Calu3 (cell line): ENCODE measurements at regions not wholly inside any gene's neighbourhood (a gene's known extent, or its start where the extent isn't known, plus 50 kb on each side); places are given as distances from the start of the nearest gene placed in this dataset.

ENCODE experiments used
- BruUV-seq: library from RNA; stranded (reverse); fragments of 400-500 nt; replicated peaks from 2 replicates; lab custom pipeline; 2021; lab: Mats Ljungman, UMichigan
- CTCF ChIA-PET: fragments of 300-600 bp; sonication (Branson Sonifier 250); formaldehyde crosslinking; loops from one replicate; lab custom pipeline; 2022; ENCODE audit warnings: antibody characterized with exemption; lab: Charles Lee
- DNase-seq: peaks from one replicate; pipeline ENCODE4 v3.0.0; 2022
- H3K27ac Mint-ChIP-seq: one replicate; pipeline ENCODE4 v1.8.0; 2022; ENCODE audit warnings: mixed read lengths; ENCODE audit not compliant: unreplicated experiment
- H3K27me3 Mint-ChIP-seq: one replicate; pipeline ENCODE4 v1.8.0; 2022; ENCODE audit warnings: mixed read lengths; ENCODE audit not compliant: unreplicated experiment
- H3K36me3 Mint-ChIP-seq: one replicate; pipeline ENCODE4 v1.8.0; 2022; ENCODE audit warnings: mild to moderate bottlenecking, moderate library complexity, mixed read lengths; ENCODE audit not compliant: insufficient read depth, unreplicated experiment
- H3K4me1 Mint-ChIP-seq: one replicate; pipeline ENCODE4 v1.8.0; 2022; ENCODE audit warnings: mild to moderate bottlenecking, low read depth, mixed read lengths; ENCODE audit not compliant: unreplicated experiment
- H3K4me3 Mint-ChIP-seq: one replicate; pipeline ENCODE4 v1.8.0; 2022; ENCODE audit warnings: mild to moderate bottlenecking, low read depth, moderate library complexity, mixed read lengths; ENCODE audit not compliant: unreplicated experiment
- H3K9me3 Mint-ChIP-seq: one replicate; pipeline ENCODE4 v1.8.0; 2022; ENCODE audit warnings: low read depth, mixed read lengths; ENCODE audit not compliant: unreplicated experiment
- intact Hi-C: fragments of 100-400 bp; cut with micrococcal nuclease; formaldehyde crosslinking; loops from one replicate; pipeline ENCODE4 v1.10.0; 2022; ENCODE audit not compliant: unreplicated experiment
- TF ChIP-seq, protein P1 (sequence below): fragments of 200-600 bp; IDR thresholded peaks from one replicate; pipeline ENCODE4 v1.8.0; 2022; ENCODE audit warnings: antibody characterized with exemption; ENCODE audit not compliant: unreplicated experiment

- H3K27me3 Mint-ChIP-seq = no peaks in the 10 kb centered on the region
- no peak overlapping the region for H3K27ac Mint-ChIP-seq
- H3K4me3 Mint-ChIP-seq = no peak overlapping the region
- no peaks in the 10 kb centered on the region for H3K36me3 Mint-ChIP-seq
- CTCF ChIA-PET = no interaction called here
- peaks cover 7% of the 10 kb centered on the region for H3K4me1 Mint-ChIP-seq
- no TSS peak for BruUV-seq
- no peaks in the 10 kb centered on the region for H3K9me3 Mint-ChIP-seq
- intact Hi-C loops = no loop called here
- DNase-seq = no peak
- TF ChIP-seq, protein P1, sequence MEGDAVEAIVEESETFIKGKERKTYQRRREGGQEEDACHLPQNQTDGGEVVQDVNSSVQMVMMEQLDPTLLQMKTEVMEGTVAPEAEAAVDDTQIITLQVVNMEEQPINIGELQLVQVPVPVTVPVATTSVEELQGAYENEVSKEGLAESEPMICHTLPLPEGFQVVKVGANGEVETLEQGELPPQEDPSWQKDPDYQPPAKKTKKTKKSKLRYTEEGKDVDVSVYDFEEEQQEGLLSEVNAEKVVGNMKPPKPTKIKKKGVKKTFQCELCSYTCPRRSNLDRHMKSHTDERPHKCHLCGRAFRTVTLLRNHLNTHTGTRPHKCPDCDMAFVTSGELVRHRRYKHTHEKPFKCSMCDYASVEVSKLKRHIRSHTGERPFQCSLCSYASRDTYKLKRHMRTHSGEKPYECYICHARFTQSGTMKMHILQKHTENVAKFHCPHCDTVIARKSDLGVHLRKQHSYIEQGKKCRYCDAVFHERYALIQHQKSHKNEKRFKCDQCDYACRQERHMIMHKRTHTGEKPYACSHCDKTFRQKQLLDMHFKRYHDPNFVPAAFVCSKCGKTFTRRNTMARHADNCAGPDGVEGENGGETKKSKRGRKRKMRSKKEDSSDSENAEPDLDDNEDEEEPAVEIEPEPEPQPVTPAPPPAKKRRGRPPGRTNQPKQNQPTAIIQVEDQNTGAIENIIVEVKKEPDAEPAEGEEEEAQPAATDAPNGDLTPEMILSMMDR = no peak
These were observed 328.4 kb downstream of the PLA2G4A start for GRCh38 chr1:187157115-187157514.

- H3K36me3 Mint-ChIP-seq = no peaks in the 10 kb centered on the region
- intact Hi-C loops = no loop called here
- no peak overlapping the region for H3K4me3 Mint-ChIP-seq
- H3K4me1 Mint-ChIP-seq = peaks cover 7% of the 10 kb centered on the region
- CTCF ChIA-PET = no interaction called here
- BruUV-seq = no TSS peak
- no peak for DNase-seq
- H3K27me3 Mint-ChIP-seq = no peaks in the 10 kb centered on the region
- H3K27ac Mint-ChIP-seq = no peak overlapping the region
- TF ChIP-seq, protein P1 = no peak
- H3K9me3 Mint-ChIP-seq = no peaks in the 10 kb centered on the region
These were observed 328.8 kb downstream of the PLA2G4A start for GRCh38 chr1:187157552-187157951.

- CTCF ChIA-PET = no interaction called here
- Mint-ChIP-seq H3K4me1 (no peaks in the 10 kb centered on the region), H3K9me3 (peaks cover 13% of the 10 kb centered on the region), H3K27me3 (no peaks in the 10 kb centered on the region), H3K36me3 (no peaks in the 10 kb centered on the region), H3K27ac (no peak overlapping the region), H3K4me3 (no peak overlapping the region)
- intact Hi-C loops = no loop called here
- TF ChIP-seq, protein P1 = no peak
- no TSS peak for BruUV-seq
- no peak for DNase-seq
These were observed 338.8 kb downstream of the PLA2G4A start for GRCh38 chr1:187167555-187167954.

GRCh38 chr1:187168297-187168696 is 339.5 kb downstream of the PLA2G4A start:
- Mint-ChIP-seq H3K4me3 (no peak overlapping the region), H3K4me1 (no peaks in the 10 kb centered on the region), H3K27me3 (no peaks in the 10 kb centered on the region), H3K27ac (no peak overlapping the region), H3K36me3 (no peaks in the 10 kb centered on the region), H3K9me3 (peaks cover 11% of the 10 kb centered on the region)
- no TSS peak for BruUV-seq
- CTCF ChIA-PET = no interaction called here
- intact Hi-C loops = no loop called here
- TF ChIP-seq, protein P1 = no peak
- no peak for DNase-seq
